PFSK-1 (cell line): ENCODE measurements at regions not wholly inside any gene's neighbourhood (a gene's known extent, or its start where the extent isn't known, plus 50 kb on each side); places are given as distances from the start of the nearest gene placed in this dataset.

ENCODE experiments used
- FOXP2 ChIP-seq: optimal IDR thresholded peaks from 2 replicates; pipeline ENCODE3; 2011; ENCODE audit warnings: borderline replicate concordance, control low read depth, inconsistent platforms; ENCODE audit not compliant: insufficient read depth; ENCODE audit errors: extremely low read length, extremely low read depth
- POLR2AphosphoS5 ChIP-seq: IDR thresholded peaks from 2 replicates; pipeline ENCODE4 v1.6.1; 2012; ENCODE audit warnings: low read depth, mild to moderate bottlenecking, control low read depth, low read length, moderate library complexity
- TF ChIP-seq, protein P1 (sequence below), 2 experiments: IDR thresholded peaks; 2 replicates each; pipeline versions ENCODE4 v1.6.1 to v1.8.0; 2011 to 2012; ENCODE audit warnings: low read depth in 2 of 2, low read length in 2 of 2, control low read depth in 1 of 2, inconsistent platforms in 1 of 2, mild to moderate bottlenecking in 1 of 2, moderate library complexity in 1 of 2; ENCODE audit not compliant: insufficient read depth in 1 of 2

DNA sequence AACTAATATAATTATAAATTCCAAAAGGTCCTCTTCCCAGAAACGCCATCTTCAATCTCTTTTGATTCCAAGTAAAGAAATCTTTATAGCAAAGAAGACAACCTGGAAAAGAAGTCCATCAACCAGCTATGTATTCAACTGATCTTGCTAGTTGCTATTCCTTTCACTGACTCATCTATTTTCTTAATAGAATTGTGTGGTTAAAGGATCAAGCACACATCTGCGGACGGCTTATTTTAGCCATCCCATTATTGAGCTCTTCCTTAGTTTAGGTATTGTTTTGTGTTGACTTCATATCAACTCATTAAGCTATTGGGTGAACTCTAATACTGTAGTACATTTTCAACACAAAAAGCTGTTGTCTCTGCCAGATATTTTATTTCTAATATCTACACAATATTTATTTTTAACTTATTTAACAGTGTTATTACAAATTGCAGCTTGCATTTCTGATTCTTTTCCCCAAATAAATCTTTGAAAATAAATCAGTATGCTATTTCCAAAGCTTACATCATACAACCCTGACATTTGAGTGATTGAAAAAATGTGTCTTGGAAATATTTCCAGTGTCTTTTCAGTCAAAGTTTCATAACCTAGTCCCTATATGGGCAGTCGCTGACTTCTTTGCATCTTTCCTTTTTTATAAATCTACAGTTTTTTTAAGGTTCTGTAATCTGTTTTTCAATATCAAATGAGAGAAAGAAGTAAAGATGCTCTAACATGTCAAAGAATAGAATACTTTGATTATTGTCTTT is 158.8 kb upstream of the SPRY2 start:
- TF ChIP-seq FOXP2 = no peak
- TF ChIP-seq POLR2AphosphoS5 = no peak
- TF ChIP-seq, protein P1, sequence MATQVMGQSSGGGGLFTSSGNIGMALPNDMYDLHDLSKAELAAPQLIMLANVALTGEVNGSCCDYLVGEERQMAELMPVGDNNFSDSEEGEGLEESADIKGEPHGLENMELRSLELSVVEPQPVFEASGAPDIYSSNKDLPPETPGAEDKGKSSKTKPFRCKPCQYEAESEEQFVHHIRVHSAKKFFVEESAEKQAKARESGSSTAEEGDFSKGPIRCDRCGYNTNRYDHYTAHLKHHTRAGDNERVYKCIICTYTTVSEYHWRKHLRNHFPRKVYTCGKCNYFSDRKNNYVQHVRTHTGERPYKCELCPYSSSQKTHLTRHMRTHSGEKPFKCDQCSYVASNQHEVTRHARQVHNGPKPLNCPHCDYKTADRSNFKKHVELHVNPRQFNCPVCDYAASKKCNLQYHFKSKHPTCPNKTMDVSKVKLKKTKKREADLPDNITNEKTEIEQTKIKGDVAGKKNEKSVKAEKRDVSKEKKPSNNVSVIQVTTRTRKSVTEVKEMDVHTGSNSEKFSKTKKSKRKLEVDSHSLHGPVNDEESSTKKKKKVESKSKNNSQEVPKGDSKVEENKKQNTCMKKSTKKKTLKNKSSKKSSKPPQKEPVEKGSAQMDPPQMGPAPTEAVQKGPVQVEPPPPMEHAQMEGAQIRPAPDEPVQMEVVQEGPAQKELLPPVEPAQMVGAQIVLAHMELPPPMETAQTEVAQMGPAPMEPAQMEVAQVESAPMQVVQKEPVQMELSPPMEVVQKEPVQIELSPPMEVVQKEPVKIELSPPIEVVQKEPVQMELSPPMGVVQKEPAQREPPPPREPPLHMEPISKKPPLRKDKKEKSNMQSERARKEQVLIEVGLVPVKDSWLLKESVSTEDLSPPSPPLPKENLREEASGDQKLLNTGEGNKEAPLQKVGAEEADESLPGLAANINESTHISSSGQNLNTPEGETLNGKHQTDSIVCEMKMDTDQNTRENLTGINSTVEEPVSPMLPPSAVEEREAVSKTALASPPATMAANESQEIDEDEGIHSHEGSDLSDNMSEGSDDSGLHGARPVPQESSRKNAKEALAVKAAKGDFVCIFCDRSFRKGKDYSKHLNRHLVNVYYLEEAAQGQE (IDR thresholded peaks at IDR 0.05; ENCODE audit: insufficient read depth in 1 of 2, low read depth in 2 of 2, low read length in 2 of 2) = no peak
